GM18951 (cell line): ENCODE measurements at regions not wholly inside any gene's neighbourhood (a gene's known extent, or its start where the extent isn't known, plus 50 kb on each side); places are given as distances from the start of the nearest gene placed in this dataset.

Source experiments
- POLR2A ChIP-seq: IDR thresholded peaks from 4 replicates; pipeline ENCODE4 v1.6.1; 2011; ENCODE audit warnings: mild to moderate bottlenecking; ENCODE audit not compliant: insufficient read length, insufficient read depth; ENCODE audit errors: extremely low read depth
- in situ Hi-C: fragments of 300-500 bp; cut with MboI; formaldehyde crosslinking; loops from one replicate; pipeline ENCODE4 v1.12.0; 2022; ENCODE audit warnings: low sequenced_read_pairs, mixed read lengths, inconsistent platforms; ENCODE audit not compliant: unreplicated experiment

GRCh38 chr6:56775498-56776166, 132.9 kb upstream of the DST start:
- in situ Hi-C loops = no loop called here
- no peak for TF ChIP-seq POLR2A

DNA sequence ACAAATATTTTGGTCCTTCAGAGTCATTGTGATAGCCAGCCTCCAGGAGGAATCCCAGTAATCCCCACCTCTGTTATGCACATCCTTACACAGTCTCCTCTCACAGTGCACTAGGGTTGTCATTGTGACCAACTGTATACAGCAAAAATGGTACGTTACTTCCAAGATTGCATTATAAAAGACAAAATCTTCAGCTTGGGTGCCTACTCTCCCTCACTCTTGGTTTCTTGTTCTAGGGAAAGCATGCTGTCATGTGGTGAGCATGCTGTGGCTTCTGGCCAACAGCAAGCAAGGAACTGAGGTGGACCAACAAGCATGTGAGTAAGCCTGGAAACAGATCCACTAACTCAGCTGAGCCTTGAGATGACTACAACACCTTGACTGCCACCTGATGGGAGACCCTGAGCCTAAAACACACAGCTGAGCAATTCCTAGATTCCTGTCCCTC, 130.1 kb upstream of the DST start:
- TF ChIP-seq POLR2A = no peak
- in situ Hi-C loops = no loop called here

GRCh38 chr6:56771929-56772607, 129.4 kb upstream of the DST start:
- no peak for TF ChIP-seq POLR2A
- in situ Hi-C loops = no loop called here

DNA sequence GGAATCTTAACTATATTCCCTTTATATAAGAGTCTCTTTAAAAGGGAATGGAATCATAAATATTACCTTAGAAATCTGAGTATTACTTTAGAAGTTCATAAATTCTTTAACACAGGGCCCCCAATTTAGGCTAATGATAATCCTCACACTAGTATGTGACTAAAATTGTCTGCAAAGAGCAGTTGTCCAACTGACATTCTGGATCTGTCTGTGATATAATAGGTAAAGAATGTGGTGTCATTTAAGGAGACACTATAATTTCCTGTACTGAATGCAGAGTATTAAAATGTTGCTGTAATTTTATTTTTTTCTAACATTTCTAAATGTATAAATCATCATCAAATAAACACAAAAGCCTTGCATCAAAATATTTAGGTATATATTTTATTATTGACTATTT, 128.5 kb upstream of the DST start:
- in situ Hi-C loops = no loop called here
- TF ChIP-seq POLR2A = no peak

DNA sequence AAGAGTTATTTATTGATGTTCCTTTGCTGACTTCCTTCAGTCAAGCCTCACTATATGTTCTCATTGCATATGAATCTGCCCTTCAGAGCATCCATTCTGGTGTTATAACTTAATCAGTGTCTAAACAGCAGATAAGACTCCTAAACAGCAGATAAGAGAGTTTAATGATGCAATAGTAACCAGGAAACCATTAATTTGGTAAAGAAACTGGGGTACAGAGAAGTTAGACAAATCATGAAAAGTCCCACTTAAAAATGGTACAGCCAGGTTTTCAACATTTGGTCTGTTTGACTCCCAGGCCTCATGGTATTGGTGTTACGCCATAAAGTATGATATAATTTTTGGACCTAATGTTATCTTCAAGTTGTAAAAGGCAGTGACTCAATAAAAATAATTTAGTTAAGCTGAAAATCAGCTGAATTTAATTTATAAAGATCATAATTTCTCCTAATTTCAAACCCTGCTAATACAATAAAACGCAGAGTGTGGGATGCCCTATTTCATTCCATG, 127.4 kb upstream of the DST start:
- in situ Hi-C loops = no loop called here
- no peak for TF ChIP-seq POLR2A

DNA sequence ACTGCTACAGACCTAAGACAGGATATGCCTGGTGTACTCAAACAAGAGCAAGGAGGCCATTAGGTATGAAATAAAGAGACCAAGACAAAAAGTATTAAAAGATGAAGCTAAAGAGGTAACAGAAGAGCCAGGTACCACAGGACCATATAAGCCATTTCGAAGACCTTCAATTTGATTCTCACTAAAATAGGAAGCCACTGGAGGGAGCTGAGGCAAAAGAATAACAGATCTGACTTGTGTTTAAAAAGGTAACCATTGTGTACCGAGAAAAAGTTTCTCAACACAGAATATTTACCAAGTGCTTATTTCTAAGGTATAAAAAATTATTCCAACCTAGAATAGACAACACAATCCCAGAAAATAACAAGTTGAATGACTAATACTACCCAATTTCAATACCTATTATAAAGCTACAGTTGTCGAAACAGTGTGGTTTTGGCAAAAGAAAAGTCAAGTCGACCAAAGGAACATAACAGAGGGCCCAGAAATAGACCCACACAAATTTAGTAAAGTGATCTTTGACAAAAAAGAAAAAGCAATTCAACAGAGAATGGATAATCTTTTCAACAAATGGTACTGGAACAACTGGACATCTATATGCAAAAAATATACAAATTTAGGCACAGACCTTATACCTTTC, 125.3 kb upstream of the DST start:
- in situ Hi-C loops = no loop called here
- TF ChIP-seq POLR2A = no peak

GRCh38 chr6:56767435-56767834, 124.7 kb upstream of the DST start:
- in situ Hi-C loops = no loop called here
- no peak for TF ChIP-seq POLR2A

- no peak for TF ChIP-seq POLR2A
- in situ Hi-C loops = no loop called here
These were observed 124.1 kb upstream of the DST start for GRCh38 chr6:56766806-56767178.

GRCh38 chr6:56766139-56766805, 123.6 kb upstream of the DST start:
- TF ChIP-seq POLR2A = no peak
- in situ Hi-C loops = no loop called here

- TF ChIP-seq POLR2A = no peak
- in situ Hi-C loops = no loop called here
These were observed 122.8 kb upstream of the DST start for GRCh38 chr6:56765494-56765893.

DNA sequence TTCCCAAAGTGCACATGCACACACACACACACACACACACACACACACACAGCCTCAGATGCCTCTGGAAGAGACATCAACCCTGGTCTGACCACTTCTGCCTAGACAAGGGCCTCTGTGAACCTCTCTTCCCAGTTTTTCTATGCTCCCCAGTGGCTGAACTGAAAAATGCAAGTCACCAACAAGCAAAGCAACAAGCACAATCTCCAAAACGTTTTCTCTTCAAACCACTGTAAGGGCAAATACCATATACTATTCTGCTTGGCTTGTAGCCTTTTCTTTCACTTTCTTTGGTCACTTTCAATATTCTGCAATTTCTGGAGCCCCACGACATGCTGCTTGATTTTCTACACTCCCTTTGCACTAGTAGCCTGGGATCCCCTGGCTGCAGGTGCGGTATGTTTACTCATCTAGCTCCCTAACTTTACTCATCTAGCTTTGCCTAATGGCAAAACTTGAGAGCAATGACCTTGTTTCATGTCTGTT, 121.4 kb upstream of the DST start:
- no peak for TF ChIP-seq POLR2A
- in situ Hi-C loops = no loop called here

DNA sequence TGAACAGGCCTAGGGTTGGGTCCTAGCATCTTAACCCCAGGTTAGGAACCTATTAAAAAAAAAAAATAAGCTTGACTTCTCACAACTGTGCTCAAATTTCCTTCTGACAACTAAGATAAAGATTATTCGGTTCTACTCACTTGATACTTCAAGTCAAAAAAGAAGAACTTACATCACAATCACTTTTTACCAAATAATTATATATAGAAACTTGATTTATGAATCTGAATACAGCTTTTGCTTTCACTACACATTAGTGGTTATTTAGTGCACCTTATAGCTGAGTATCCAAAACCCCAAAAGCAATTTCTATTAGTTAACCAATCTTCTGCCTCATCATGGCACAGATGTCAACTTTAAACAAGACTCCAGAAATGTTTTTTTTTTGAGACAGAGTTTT, 119.0 kb upstream of the DST start:
- TF ChIP-seq POLR2A = no peak
- in situ Hi-C loops = no loop called here

GRCh38 chr6:56760842-56761241, 118.2 kb upstream of the DST start:
- in situ Hi-C loops = no loop called here

GRCh38 chr6:56759521-56759920, 116.8 kb upstream of the DST start:
- in situ Hi-C loops = no loop called here
- TF ChIP-seq POLR2A = no peak

More at GRCh38 chr6:56760842-56761241, 118.2 kb upstream of the DST start:
- no peak for TF ChIP-seq POLR2A

DNA sequence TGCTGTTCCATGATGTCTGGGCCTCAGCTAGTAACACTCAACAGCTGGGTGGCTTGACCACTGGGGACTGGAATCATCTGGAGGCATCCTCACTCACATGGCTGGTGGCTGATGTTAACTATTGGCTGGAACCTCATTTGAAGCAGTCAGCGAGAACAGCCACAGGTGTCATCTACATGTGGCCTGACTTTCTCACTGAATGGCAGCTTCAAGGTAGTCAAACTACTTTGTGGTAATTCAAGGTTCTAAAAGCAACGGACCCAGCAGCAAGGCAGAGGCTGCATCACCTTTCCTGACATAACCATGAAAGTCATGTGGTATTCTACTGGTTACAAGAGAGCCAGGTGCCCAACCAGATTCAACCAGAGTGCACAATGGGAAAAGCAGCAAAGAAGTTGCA, 115.9 kb upstream of the DST start:
- TF ChIP-seq POLR2A = no peak
- in situ Hi-C loops = no loop called here
